NCI-H460 (cell line): ENCODE measurements at regions not wholly inside any gene's neighbourhood (a gene's known extent, or its start where the extent isn't known, plus 50 kb on each side); places are given as distances from the start of the nearest gene placed in this dataset.

Experiments
- DNase-seq: peaks from one replicate; pipeline ENCODE4 v3.0.0-alpha.2; 2016; ENCODE audit warnings: low read depth; ENCODE audit errors: extremely low read depth

DNA sequence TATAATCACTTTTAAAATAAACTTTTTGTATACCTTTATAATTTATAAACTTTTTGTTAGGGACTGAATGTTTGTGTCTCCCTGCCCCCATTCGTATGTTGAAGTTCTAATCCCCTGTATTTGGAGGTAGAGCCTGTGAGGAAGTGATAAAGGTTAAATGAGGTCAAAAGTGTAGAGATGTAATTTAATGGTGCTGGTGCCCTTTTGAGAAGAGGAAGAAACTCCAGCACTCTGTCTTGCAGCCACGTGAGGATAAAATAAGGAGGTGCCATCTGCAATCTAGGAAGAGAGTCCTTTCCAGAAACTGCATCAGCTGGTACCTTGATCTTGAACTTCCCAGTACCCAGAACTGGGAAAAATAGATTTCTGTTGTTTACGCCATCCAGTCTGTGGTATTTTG is 106.1 kb upstream of the RGMA start:
- DNase-seq, result no peak

DNA sequence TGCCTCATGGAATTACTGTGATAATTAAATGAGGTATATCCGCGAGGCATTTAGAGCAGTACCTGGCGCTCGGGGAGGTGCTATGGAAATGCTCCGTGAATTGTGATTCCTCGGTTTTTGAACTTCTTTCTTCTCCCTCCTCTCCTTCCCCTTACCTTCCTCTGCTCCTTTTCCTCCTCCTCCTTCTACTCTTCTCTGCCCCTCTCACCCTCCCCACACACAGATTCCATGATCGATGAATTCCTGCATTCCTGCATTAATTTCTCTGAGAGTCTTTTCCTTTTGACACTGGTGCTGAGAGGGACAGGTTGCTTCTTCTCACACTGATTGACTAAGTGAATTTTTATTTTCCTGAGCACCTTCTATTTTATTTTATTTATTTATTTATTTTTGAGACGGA is 101.2 kb upstream of the RGMA start:
- no peak for DNase-seq

- DNase-seq, result no peak
Measured at GRCh38 chr15:93189561-93189960, 100.5 kb upstream of the RGMA start.

GRCh38 chr15:93188236-93188635 is 99.2 kb upstream of the RGMA start:
- DNase-seq, result no peak

GRCh38 chr15:93185796-93186195 is 96.8 kb upstream of the RGMA start:
- DNase-seq, result no peak

DNA sequence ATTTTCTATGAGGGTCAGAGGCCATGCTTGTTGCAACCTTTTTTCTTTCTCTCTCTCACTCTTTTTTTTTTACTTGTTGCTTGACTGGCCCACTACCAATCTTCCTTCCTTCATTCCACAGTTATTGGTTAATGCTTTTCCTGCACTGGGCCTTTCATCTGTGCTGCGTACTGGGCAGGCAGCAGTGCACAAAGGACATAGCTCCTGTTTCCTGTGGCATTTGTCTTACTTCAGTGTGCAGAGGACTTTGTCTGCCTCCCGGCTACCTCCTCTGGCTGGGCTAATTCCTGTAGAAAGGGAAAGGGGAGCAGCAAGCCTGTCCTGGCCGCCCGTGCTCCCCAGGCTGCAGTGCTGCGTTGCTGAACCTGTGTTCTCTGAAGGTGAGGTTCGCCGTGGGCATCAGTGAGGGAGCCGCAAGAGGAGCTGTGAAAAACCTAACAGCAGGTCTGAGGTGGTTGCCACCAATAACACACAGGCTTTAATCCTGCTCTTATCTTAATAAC is 93.7 kb upstream of the RGMA start:
- no peak for DNase-seq

- DNase-seq, result no peak
Measured at GRCh38 chr15:93180656-93181055, 91.6 kb upstream of the RGMA start.

GRCh38 chr15:93180128-93180527 is 91.1 kb upstream of the RGMA start:
- no peak for DNase-seq

DNA sequence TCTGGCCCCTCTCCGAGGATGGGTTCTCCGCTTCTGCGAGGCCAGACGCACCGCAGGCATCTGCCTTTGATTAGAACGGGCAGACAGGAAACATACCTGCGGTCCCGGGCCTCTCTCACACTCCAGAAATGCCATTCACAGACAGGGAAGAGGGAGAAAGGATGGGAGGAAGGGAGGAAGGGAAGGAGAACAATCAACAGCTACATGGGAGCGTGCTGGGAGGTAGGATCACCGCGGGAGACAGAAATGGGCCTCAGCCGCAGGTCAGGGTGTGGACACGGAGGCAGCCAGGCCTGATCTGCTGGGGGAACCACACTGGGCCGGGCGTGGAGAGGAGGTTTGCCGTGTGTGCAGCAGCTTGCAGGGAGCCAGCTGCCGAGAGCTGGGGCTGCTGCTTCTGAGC is 90.7 kb upstream of the RGMA start:
- no peak for DNase-seq

- DNase-seq, result no peak
Measured at GRCh38 chr15:93179072-93179471, 90.1 kb upstream of the RGMA start.

DNA sequence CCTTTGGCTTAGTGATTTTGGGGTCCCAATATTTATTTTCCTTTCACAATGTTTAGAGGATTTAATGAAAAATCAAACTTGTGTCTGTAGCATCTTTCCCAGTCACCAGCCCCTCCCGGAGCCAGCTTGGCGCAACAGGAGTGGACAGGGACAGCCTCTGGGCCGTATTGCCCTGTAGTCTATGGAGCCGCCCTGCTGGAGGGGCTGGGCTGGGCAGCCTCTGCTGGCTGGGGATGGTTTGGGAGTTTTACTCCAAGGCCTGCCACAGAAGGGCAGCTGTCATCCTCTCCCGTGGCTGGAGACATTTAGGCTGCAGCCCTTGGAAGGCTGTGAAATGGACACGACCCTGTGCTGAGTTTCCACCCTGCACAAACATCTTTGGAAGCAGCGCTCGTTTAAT is 89.4 kb upstream of the RGMA start:
- DNase-seq, result no peak

- no peak for DNase-seq
Measured at GRCh38 chr15:93176065-93176464, 87.1 kb upstream of the RGMA start.

GRCh38 chr15:93174836-93175235 is 85.8 kb upstream of the RGMA start:
- no peak for DNase-seq

- no peak for DNase-seq
Measured at GRCh38 chr15:93173369-93173768, 84.4 kb upstream of the RGMA start.

GRCh38 chr15:93171476-93171875 is 82.5 kb upstream of the RGMA start:
- no peak for DNase-seq

- DNase-seq, result no peak
Measured at GRCh38 chr15:93170329-93170728, 81.3 kb upstream of the RGMA start.

GRCh38 chr15:93168910-93169309 is 79.9 kb upstream of the RGMA start:
- no peak for DNase-seq

GRCh38 chr15:93167291-93167690 is 78.3 kb upstream of the RGMA start:
- DNase-seq, result no peak

GRCh38 chr15:93166675-93167074 is 77.7 kb upstream of the RGMA start:
- DNase-seq, result no peak

DNA sequence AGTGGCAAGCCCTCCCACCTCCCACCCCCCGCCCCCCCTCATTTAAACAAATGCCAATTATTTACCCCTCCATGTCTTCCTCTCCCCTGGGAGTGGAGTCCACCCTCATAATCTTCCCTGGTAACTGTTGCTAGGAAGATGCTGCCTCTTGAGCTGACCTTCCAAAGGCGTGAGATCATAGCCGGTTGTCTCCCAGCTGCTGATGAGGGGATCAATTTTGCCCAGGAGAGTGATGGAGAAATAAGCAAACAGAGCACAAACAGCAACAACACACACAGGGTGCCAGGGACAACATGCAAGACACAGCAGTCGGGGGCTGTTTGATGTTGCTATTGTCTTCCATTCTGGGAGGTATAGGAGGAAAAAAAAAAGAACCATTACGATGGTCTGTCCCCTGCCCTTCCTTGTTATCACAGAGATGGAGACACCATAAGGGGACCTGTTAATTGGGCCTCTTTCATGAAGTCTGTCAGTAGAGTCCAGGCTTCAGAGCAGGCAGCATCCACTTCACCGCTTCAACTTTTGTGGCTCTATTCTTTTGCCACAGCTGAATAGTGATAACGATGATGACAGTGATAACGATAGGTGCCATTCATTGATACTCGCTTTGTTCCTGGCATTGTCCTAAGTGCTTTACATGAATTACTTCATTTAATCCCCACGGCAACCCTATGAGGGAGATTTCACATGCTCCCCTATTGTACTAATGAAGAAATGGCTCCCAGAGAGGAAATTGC is 76.9 kb upstream of the RGMA start:
- no peak for DNase-seq

DNA sequence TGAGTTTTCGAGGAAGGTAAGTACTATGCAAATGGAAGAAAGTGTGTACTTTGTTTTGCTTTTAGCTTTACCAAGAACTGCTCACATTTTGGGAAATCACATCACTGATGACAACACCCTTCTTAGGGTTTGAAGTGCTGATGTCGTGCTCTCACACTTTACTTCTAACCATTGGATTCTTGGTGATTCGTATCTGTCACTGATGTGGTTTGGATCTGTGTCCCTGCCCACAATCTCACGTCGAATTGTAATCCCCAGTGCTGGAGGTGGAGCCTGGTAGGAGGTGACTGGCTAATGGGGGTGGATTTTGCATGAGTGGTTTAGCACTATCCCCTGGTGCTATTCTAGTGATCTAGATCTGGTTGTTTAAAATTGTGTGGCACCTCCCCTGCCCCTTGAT is 75.4 kb upstream of the RGMA start:
- DNase-seq, result no peak

GRCh38 chr15:93162560-93162959 is 73.5 kb upstream of the RGMA start:
- DNase-seq, result no peak

GRCh38 chr15:93159930-93160329 is 70.9 kb upstream of the RGMA start:
- no peak for DNase-seq
